ENCODE measurements at regions not wholly inside any gene's neighbourhood (a gene's known extent, or its start where the extent isn't known, plus 50 kb on each side); places are given as distances from the start of the nearest gene placed in this dataset.

- Histone ChIP-seq H2BK20ac (ENCODE audit: low read length) (no peak overlapping the region), H3K4me2 (ENCODE audit: insufficient read depth in 1 of 2, low read depth in 2 of 2, low read length in 2 of 2) (no peak overlapping the region), H3K23me2 (ENCODE audit: low read depth, low read length) (no peaks in the 10 kb centered on the region; the same call in 1 of the 2 replicates), H3K9me3 (ENCODE audit: insufficient read depth in 2 of 2, low read depth in 1 of 2, low read length in 1 of 2) (peaks cover 0 to 8% of the 10 kb centered on the region in 2 experiments; a peak in 1 of 4 replicates), H3K79me1 (ENCODE audit: low read depth, low read length) (no peaks in the 10 kb centered on the region), H3K27ac (ENCODE audit: low read depth, low read length) (no peak overlapping the region), H3K18ac (ENCODE audit: extremely low read depth, low read length) (no peak overlapping the region), H2BK15ac (ENCODE audit: low read length) (no peak overlapping the region), H3K27me3 (replicated peaks in 1 of 4; ENCODE audit: control insufficient read depth in 3 of 4, extremely low read depth in 1 of 4, insufficient read depth in 3 of 4, low read length in 3 of 4) (no peaks in the 10 kb centered on the region), H2AFZ (ENCODE audit: low read length) (no peak overlapping the region), H3K9ac (replicated peaks in 1 of 4; ENCODE audit: extremely low read depth in 1 of 4, low read depth in 3 of 4, low read length in 3 of 4) (no peak overlapping the region), H3K36me3 (ENCODE audit: control insufficient read depth in 2 of 4, insufficient read depth in 4 of 4, low read length in 3 of 4) (no peaks in the 10 kb centered on the region), H3K4ac (replicated peaks; ENCODE audit: insufficient read length, low read depth, low read length) (no peak overlapping the region), H4K91ac (replicated peaks; ENCODE audit: insufficient read length, low read length) (no peak overlapping the region), H3K79me2 (ENCODE audit: control insufficient read depth in 1 of 2, insufficient read depth in 2 of 2, low read length in 2 of 2) (no peaks in the 10 kb centered on the region), H2BK120ac (replicated peaks; ENCODE audit: low read depth, low read length) (no peak overlapping the region), H3K23ac (ENCODE audit: insufficient read length) (no peak overlapping the region), H3K4me3 (ENCODE audit: extremely low read depth in 1 of 4, insufficient read depth in 2 of 4, low read depth in 3 of 4, low read length in 4 of 4) (no peak overlapping the region), H4K5ac (ENCODE audit: insufficient read length, low read depth, low read length) (no peak overlapping the region), H3K14ac (ENCODE audit: insufficient read length) (no peak overlapping the region), H2BK12ac (ENCODE audit: low read depth, low read length) (no peak overlapping the region), H4K8ac (ENCODE audit: extremely low read depth, insufficient read depth, low read length) (no peak overlapping the region), H2AK5ac (ENCODE audit: low read depth, low read length) (no peak overlapping the region), H4K20me1 (replicated peaks in 1 of 2; ENCODE audit: control insufficient read depth in 1 of 2, insufficient read depth in 2 of 2, low read length in 2 of 2) (no peaks in the 10 kb centered on the region), H3K56ac (replicated peaks; ENCODE audit: insufficient read length, low read depth, low read length) (no peak overlapping the region), H3K4me1 (replicated peaks in 1 of 4; ENCODE audit: control insufficient read depth in 3 of 4, insufficient read depth in 4 of 4, low read length in 3 of 4) (no peaks in the 10 kb centered on the region; a peak in 1 of 7 replicates), H2BK5ac (ENCODE audit: low read depth, low read length) (no peak overlapping the region)
- DNase-seq (ENCODE audit: low read depth in 1 of 2, low spot score in 2 of 2): no peak
- ChIA-PET POLR2A (ENCODE audit: partially characterized antibody) (no interaction called here), CTCF (ENCODE audit: partially characterized antibody) (no interaction called here)
- TF ChIP-seq HDAC6 (IDR thresholded peaks at IDR 0.05; ENCODE audit: low read depth, low read length) (no peak), JUN (IDR thresholded peaks at IDR 0.05; ENCODE audit: low read depth, low read length) (no peak), PHF8 (conservative IDR thresholded peaks at IDR 0.05; ENCODE audit: low read depth, low read length) (no peak), BCL11A (IDR thresholded peaks at IDR 0.05; ENCODE audit: low read depth in 2 of 2, low read length in 2 of 2) (no peak), ATF2 (IDR thresholded peaks at IDR 0.05; ENCODE audit: low read length) (no peak), KDM1A (IDR thresholded peaks at IDR 0.05; ENCODE audit: borderline replicate concordance, low read length) (no peak), POLR2A (IDR thresholded peaks at IDR 0.05; ENCODE audit: control extremely low read depth in 1 of 2, low read depth in 2 of 2, low read length in 2 of 2) (no peak), RXRA (IDR thresholded peaks at IDR 0.05; ENCODE audit: insufficient read depth, low read depth, low read length) (no peak), NANOG (IDR thresholded peaks at IDR 0.05; ENCODE audit: insufficient read depth, low read depth, low read length, poor library complexity, severe bottlenecking) (no peak), MAFK (IDR thresholded peaks at IDR 0.05; ENCODE audit: low read depth, low read length) (no peak), GABPA (IDR thresholded peaks at IDR 0.05; ENCODE audit: borderline replicate concordance, insufficient read depth, low read length) (no peak), HDAC2 (IDR thresholded peaks at IDR 0.05; ENCODE audit: borderline replicate concordance in 1 of 2, low read depth in 2 of 2, low read length in 2 of 2) (no peak), SIX5 (IDR thresholded peaks at IDR 0.05; ENCODE audit: low read depth, low read length) (no peak)
- WGBS, 2 experiments (ENCODE audit: extremely low coverage in 1 of 2, insufficient coverage in 1 of 2, insufficient read length in 1 of 2, insufficient replicate concordance in 2 of 2, low coverage in 1 of 2, low lambda C conversion rate in 2 of 2, missing lambda C conversion rate in 1 of 2): 94% methylated on average over 2 of the region's 2 CpGs; no CpG with 5 or more reads in 1 of the 2 experiments
- no peak for FAIRE-seq
Observed at GRCh38 chr2:236766850-236767249, 197.2 kb downstream of the ACKR3 start.

Data from H1 (cell line).